Activated CD4-positive, alpha-beta T cell treated with anti-CD3 and anti-CD28 coated beads, Interleukin-2, amount 50 U/mL, for 24 hours (primary cell): ENCODE measurements at regions not wholly inside any gene's neighbourhood (a gene's known extent, or its start where the extent isn't known, plus 50 kb on each side); places are given as distances from the start of the nearest gene placed in this dataset.

Experiments used
- DNase-seq, 2 donors: peaks; one replicate each; pipeline ENCODE4 v3.0.0-alpha.2; 2020; ENCODE audit warnings: low read depth in 1 of 2, low spot score in 1 of 2

DNA sequence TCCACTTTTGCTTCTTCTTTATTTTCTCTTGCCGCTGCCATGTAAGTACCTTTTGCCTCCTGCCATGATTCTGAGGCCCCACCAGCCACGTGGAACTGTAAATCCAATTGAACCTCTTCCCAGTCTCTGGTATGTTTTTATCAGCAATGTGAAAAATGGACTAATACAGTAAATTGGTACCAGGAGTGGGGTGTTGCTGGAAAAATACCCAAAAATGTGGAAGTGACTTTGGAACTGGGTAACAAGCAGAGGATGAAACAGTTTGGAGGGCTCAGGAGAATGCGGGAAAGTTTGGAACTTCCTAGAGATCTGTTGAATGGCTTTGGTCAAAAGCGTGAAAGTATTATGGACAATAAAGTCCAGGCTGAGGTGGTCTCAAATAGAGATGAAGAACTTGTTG is 670.3 kb upstream of the ZWINT start:
- DNase-seq, result no peak

DNA sequence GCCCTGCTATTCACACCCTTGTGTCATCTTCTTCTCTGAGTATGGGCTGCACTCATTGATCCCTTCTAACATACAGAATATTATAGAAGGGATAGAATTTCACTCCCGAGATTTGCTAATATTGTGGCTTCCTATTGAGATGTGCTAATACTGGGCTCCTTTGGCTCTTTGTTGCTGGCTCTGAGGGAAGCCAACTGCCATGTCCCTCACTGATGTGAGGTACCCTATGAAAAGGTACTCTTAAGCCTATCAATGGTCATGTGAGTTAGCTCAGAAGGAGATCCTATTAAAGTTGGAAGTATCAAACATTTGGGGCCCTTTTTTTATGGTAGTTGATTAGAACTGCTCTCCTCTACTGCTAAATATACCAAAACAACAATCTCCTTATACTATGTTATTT is 665.2 kb upstream of the ZWINT start:
- no peak for DNase-seq

DNA sequence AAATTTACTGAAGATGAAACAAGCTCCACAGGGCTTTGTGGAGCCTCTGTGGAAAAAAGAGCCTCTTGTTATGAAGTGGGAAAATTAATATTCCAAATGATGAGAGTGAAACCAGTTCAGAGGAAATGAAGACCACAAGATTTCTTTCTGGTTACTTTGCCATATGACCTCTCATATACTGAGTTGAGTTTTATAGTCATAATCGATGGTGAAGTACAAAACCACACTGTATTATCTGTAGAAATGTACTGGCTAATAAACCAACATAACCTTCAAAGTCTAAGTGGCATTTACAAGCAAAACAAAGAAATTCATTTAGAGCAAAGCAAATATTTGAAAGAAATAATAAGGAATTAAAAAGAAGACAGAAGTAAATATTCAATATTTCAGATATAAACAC is 662.6 kb upstream of the ZWINT start:
- no peak for DNase-seq

DNA sequence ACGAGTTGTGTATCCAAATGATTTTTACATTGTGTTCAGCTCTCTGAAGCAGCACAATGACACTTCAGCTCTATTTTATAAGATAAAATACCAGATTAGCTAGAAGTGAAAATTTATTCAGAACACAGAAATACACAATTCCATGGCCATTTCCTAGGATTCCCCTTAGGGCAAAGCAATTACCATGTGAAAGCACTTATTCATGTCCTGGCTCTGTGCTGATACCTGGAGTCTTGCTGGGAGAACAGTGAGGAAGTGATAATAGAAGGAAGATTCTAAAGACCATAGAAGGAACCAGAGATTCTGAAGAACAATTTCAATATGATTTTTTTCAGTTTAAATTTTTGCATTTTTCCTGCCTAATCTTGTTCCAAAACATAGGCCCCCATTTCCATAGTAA is 657.4 kb upstream of the ZWINT start:
- no peak for DNase-seq

DNA sequence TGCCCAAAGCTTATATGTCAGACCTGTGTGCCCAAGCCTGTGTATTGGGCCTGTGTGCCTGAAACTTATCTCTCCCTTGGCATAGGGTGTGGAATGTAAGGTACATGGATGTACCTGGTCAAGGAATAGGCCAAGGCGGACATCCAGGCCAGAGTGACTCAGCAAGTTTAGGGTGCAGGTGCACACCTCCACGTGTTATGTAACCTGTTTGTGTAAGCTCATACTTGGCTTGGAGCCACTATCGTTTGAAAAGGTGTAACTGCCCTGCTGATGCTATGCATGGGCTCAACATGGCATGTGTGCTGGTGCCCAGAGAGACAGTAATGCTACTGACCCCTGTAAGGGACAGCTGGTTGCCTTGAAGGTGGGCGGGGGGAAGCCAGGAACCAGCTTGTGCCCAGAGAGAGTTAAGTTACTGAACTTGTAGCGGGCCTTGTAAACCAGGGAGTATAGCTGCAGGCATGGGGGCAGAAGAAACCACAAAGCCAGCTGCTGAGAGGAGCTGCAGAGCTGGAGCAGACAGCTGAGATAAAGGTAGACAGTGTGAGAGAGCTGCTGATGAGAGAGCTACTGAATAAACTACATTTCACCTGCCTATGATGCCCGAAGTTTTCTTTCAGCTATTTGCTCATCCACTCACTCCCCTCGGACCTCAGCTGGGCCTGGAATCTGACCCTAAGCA is 656.4 kb upstream of the ZWINT start:
- no peak for DNase-seq

DNA sequence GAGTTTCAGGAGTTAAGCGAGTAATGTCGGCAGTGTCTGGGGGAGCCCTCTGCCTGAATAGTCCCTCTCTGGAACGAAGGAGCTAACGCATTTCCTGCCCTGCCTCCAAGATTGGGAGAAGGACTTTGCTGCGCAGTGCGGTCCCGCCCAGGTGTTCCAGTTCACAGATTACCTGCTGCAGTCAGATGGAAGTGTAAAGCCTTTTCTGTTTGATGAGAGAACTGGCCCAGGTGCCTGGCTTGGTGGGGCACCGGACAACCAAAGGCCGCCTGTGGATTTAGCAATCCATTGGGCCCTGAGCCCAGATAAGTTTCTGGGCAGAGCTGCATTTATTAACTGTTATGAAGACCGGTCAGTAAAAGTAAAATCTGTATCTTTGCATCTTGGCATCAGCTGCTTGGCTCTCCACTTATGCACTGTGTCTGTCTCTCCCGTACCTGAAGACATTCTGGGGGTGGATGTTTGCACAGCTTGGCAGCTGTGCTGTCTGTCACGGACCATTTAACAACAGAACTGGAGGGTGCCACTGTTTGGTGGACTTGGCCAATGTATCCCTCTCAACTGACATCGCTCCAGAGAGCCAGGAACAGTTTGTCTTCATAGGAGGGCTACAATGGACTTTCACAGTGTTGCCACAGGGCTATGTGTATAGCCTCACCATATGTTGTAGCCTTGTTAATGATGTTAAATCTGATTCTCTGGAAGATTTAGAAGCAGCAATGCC is 654.7 kb upstream of the ZWINT start:
- DNase-seq, result no peak

DNA sequence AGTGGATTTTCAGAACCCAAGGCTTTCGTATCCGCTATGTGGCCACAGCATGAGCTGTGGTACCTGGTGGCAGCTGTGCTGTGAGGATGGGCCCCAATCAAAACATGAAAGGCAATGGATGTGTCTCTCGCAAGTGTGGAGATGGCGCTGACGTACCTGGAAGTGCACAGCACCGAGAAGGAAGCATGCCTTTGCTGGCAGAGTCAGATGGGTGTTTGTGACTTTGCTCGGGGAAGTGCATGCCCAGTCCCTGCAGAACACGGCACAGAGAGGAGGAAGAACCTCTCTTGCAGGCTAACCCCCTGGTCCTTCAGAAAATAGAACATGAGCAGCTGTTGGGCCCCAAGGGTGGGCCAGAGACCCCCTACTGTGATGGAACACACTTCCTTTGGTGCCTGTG is 654.1 kb upstream of the ZWINT start:
- DNase-seq, result no peak

DNA sequence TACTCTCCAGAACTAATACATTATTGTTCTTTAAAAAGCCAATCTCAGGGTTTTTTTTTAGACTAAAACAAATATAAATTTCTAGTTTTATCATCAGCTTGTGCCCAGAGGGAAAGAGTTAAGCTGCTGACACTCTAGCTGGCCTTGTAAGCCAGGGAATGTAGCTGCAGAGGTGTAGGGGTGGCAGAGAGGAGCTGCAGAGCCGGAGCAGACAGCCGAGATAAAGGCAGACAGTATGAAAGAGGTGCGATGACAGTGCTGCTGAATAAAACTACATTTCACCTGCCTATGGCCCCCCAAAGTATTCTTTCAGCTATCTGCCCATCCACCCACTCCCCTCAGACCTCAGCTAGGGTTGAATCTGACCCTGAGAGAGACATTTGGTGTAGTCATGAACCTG is 653.7 kb upstream of the ZWINT start:
- DNase-seq, result no peak

DNA sequence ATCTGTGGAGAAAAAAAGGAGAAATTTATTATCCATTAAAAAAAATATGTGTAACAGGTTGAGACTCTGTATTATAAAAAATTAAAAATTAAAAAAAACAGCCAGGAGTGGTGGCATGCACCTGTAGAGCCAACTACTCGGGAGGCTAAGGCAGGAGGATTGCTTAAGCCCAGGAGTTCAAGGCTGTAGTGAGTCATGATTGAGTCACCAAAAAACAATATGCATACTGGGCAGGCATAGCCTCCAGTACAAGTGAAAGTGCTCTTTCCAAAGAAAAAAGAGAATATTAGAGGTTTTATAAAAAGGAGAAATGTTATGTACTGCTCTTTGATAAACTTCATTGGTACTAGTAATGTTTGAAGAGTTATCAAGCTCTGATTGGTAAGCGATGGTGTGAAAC is 647.1 kb upstream of the ZWINT start:
- DNase-seq, result no peak

DNA sequence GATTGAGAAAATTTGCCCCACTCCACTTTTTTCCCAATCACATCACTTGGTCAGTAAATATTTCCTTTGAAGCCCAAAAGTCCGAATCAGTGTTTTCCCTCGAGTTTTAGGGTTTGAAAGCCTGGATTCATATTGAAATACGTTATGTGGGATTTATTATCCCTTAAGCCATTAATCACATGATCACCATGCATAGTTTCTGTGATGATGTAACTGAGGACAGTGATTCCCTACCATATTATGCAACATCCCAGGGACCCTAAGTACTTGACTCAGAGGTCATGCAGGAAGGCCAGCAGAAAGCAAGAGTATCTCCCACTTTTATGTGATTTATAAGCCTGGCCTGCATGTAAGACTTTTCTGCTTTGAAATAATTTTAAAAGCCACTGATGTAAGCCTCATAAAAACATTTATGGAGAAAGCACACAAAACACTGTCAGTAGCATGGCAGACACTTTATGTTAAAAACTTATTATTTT is 630.6 kb upstream of the ZWINT start:
- no peak for DNase-seq

DNA sequence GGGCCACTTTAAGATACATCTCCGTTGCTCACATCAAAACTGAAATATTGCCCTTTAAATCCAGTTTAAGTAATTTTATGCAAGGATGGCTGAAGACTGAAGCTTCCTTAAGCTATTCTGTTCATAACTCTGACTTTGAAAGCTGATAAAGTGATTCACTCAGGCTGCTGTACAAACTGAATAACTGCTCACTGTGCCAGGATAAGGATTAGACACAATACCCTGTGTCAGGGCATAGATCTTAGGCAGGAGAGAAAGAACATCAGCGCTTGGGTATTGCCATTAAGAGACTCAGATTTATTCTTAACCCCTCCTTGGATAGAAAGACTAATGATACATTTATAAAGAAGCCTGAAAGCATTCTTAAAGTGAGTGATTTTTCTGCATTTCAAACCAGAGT is 614.5 kb upstream of the ZWINT start:
- no peak for DNase-seq

DNA sequence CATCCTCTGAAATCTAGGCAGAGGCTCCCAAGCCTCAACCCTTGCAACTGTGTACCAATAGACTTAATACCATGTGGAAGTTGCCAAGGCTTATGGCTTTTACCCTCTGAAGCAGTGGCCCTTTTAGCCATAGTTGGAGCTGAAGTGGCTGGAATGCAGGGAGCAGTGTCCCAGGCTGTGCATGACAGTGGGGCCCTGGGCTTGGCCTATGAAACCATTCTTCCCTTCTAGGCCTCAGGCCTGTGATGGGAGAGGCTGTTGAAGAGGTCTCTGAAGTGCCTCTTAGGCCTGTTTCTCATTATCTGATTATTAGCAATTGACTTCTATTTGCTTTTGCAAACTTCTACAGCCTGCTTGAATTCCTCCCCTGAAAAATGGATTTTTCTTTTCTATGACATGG is 612.7 kb upstream of the ZWINT start:
- DNase-seq, result no peak

DNA sequence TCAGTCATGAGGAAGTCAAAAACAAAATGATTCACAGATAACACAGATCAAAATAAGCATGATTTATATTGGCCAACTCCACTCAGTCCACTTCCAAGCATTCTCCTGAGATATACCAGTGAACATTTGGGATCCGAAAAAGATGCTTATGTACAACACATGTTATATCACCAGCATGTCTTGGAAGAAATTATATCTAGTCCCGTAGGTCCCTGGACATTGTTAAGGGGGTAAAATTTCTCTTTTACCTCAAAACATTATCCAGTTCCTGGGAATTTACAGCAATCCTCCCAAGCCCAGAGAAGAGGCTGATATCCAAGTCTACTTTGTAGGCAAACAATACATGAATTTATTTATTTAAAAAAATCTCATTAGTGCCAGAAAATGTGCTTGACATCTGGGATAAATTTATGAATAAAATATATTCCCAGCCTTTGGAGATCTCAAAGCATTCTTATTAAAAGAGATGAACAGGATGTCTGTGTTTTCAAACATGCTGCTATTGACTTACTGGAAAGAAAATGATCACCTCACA is 582.2 kb upstream of the ZWINT start:
- DNase-seq, result no peak

DNA sequence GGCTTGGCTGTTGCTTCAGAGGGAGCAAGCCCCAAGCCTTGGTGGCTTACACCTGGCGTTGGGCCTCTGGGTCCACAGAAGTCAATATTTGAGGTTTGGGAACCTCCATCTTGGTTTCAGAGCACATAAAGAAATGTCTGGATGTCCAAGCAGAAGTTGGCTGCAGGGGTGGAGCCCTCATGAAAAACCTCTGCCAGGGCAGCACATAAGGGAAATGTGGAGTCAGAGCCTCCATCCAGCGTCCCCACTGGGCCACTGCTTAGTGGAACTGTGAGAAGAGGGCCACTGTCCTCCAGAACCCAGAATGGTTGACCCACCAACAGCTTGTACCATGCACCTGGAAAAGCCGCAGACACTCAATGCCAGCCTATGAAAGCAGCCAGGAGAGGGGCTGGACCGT is 573.5 kb upstream of the ZWINT start:
- no peak for DNase-seq

DNA sequence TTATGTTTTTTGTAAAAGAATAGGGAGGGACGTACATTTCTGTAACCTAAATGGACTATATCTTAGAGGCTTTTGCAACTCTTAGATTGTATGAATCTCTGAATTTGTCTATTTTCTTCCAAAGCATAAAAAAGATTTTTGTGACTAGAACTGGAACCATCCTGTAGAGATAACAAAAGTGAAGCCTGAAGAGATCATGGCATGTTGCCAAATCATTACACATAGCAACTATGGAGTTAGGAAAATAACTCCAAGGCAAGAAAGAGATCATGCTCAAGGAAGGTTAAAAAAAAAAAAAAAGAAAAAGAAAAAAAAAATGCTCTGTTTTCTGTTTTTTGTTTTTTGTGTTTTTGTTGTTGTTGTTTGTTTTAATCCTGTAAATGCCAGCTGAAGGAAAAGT is 567.7 kb upstream of the ZWINT start:
- no peak for DNase-seq

DNA sequence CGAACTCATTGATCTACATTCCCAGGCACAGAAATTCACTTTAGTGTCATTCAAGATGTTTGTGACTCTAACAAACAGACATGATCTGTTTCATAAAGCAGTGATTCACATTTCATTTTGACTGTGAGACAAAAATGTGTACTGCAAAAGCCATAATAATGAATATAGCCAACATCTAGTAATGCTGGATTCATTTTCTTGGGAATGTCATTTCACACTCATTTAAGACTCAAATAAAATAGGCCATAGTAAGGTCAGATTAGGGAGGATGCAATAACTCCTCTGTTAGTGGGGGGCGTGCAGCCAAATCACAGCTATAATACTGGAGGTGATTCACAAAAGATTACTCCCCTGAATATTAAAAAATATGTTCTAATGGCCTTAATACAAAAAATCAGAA is 566.6 kb upstream of the ZWINT start:
- DNase-seq, result no peak

DNA sequence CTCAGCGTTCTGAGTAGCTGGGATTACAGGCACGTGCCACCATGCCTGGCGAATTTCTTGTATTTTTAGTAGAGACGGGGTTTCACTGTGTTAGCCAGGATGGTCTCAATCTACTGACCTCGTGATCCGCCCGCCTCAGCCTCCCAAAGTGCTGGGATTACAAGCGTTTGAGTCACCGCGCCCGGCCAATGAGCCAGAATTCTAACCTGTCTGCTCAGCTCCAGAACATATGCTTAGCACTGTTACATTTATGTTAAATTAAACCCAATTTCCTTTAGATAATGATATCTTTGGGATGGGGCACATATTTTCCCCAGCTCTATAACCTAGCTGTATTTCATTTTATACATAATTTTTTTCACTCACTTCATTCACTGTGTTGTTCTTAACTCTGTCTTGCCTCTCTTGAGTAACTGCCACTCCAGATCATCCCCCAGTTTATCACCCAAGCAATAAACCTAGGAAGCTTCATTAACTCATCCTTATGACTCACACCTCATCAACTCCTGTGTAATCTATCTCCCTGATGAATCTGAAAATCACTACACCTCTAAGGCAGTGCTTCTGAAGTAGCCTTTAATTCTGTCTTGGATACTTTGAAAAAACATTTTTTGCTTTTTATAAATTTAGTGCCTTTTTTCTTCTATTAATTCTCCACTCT is 559.7 kb upstream of the ZWINT start:
- no peak for DNase-seq

DNA sequence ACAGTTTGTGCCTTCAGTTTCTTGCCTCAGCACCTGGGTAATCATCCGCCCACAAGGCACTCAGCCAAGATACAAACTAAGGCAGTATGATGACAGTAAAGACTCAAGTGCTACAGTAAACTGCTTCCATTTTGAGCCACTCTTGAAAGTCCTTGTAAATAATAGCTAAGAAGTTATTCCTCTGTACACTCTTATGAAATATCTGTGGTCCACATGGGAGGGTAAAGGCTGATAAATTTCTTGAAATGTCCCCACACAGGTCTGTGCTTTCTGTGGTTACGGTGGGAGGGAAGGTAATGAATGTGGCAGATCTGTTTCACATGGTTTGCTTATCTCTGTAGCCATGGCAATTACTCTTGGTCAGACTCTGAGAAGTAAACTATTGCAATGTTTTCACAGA is 551.0 kb upstream of the ZWINT start:
- DNase-seq, result no peak

DNA sequence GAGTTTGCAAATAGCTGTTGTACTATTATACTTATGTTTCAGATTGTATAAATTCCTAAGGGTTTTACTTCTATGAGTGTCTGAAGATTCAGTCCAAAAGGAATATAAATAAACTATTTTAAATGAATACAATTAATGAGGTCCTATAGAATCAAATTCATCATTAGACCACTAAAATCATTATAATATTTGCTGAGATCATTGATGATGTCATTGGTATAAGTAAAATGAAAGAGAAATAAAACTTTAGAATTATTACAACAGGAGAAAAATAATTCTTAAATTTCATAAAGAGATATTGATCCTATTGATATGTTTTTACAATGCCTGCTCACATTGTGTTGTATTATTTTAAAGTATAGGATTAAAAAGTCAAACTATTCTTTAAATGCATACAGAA is 544.0 kb upstream of the ZWINT start:
- no peak for DNase-seq

DNA sequence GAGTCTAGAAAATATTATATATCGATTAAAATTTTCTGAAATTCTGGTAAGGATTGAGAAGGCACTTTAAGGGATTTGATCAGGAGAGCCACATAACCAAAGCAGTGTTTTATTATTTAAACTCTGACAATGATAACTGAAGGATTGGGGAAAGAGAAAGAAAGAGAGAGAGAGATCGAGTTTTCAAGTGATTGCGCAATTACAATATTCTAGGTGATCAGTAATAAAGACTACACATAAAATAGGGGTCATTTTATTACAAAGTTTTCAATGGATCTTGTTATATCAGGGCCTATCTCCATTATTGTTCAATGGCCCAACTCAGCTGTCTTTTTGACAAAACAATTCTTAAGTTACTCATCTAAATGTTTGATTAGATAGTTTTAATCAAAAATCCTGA is 541.5 kb upstream of the ZWINT start:
- no peak for DNase-seq

DNA sequence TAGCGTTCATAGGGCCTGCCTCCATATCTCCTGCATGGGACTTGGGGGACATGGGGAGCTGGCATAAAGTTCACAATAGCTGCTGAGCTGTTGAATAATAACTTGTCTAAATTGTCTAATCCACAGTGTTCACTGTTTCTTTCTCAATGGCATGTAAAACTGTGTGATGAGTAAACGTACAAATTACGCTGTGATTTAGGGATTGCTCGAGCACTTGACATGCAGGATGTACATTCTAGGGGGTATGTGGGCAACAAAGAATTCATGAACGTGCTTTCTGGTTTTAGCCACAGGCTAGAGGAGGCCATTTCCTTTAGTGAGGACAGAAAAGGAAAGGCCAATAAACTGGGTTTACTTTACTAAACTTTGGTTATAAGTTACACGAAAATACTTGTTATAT is 534.2 kb upstream of the ZWINT start:
- DNase-seq, result no peak

DNA sequence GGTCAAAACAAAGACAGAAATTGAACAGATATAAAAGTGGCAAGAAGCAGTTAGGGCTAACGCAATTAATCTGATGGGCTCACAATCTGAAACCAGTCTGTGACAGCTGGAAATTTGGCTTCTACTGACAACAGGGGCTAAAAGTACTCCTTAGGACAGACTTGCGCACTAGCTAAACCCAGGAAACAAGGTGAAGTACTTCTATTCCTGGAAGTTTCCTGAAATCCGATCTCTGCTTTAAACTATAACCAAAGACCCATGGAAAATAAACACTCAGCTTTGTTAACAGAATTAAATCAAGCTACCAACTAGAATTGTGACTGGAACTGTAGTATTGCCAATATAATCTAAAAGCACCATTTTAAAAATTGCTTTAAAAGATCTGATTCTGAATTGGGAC is 520.2 kb upstream of the ZWINT start:
- no peak for DNase-seq
